ENCODE measurements at regions not wholly inside any gene's neighbourhood (a gene's known extent, or its start where the extent isn't known, plus 50 kb on each side); places are given as distances from the start of the nearest gene placed in this dataset.
"Not testable (repeated sequence)": the region's sequence is repeated elsewhere in the genome, so short reads cannot be mapped to it uniquely, and the experiment has no call there.

- WGBS, 2 donors (ENCODE audit: low coverage in 1 of 2): 33 to 45% methylated on average over 1 to 2 of the region's 2 CpGs
- no peak for ATAC-seq
- Histone ChIP-seq H3K9me3 (no peaks in the 10 kb centered on the region), H3K4me3 (no peak overlapping the region), H3K27ac (no peak overlapping the region), H3K27me3 (peaks cover 4% of the 10 kb centered on the region), H3K4me1 (no peaks in the 10 kb centered on the region), H3K36me3 (no peaks in the 10 kb centered on the region)
- TF ChIP-seq POLR2A (IDR thresholded peaks at IDR 0.05) (no peak), CTCF (IDR thresholded peaks at IDR 0.05) (no peak), EP300 (IDR thresholded peaks at IDR 0.05) (no peak), POLR2AphosphoS5 (IDR thresholded peaks at IDR 0.05) (no peak)
These were observed 83.2 kb upstream of the EOMES start for GRCh38 chr3:27805282-27805681.

- TF ChIP-seq CTCF (IDR thresholded peaks at IDR 0.05) (no peak), EP300 (IDR thresholded peaks at IDR 0.05) (no peak), POLR2A (IDR thresholded peaks at IDR 0.05) (no peak), POLR2AphosphoS5 (IDR thresholded peaks at IDR 0.05) (no peak)
- no peak for ATAC-seq
- Histone ChIP-seq H3K4me1 (no peaks in the 10 kb centered on the region), H3K27me3 (no peaks in the 10 kb centered on the region), H3K9me3 (peaks cover 0 to 3% (median 0%) of the 10 kb centered on the region in 3 donors), H3K36me3 (no peaks in the 10 kb centered on the region), H3K27ac (no peak overlapping the region), H3K4me3 (no peak overlapping the region)
- 33 to 44% methylated on average over 1 of the region's 1 CpG for WGBS, 2 donors (ENCODE audit: low coverage in 1 of 2)
These were observed 91.1 kb upstream of the EOMES start for GRCh38 chr3:27813255-27813654.

- H3K36me3 ChIP-seq, H3K4me1 ChIP-seq, H3K9me3 ChIP-seq, ATAC-seq, H3K27me3 ChIP-seq, H3K4me3 ChIP-seq, H3K27ac ChIP-seq: not testable (repeated sequence)
- 93 to 95% methylated on average over 9 to 12 of the region's 23 CpGs for WGBS, 2 donors (ENCODE audit: low coverage in 1 of 2)
These were observed 99.5 kb upstream of the EOMES start for GRCh38 chr3:27821609-27822008.

- TF ChIP-seq EP300 (IDR thresholded peaks at IDR 0.05) (no peak), POLR2AphosphoS5 (IDR thresholded peaks at IDR 0.05) (no peak), POLR2A (IDR thresholded peaks at IDR 0.05) (no peak), CTCF (IDR thresholded peaks at IDR 0.05) (no peak)
- no peak overlapping the region for H3K4me3 ChIP-seq
- no peaks in the 10 kb centered on the region for H3K36me3 ChIP-seq
- H3K27me3 ChIP-seq: peaks cover 5% of the 10 kb centered on the region
- no peak overlapping the region for H3K27ac ChIP-seq
- H3K4me1 ChIP-seq: no peaks in the 10 kb centered on the region
- ATAC-seq: no peak
- H3K9me3 ChIP-seq: no peaks in the 10 kb centered on the region
- WGBS, 2 donors (ENCODE audit: low coverage in 1 of 2): 44 to 67% methylated on average over 4 to 6 of the region's 6 CpGs
These were observed 102.4 kb upstream of the EOMES start for GRCh38 chr3:27824312-27825200.

- no peak for ATAC-seq
- H3K4me3 ChIP-seq: no peak overlapping the region
- no peak overlapping the region for H3K27ac ChIP-seq
- no peaks in the 10 kb centered on the region for H3K36me3 ChIP-seq
- TF ChIP-seq EP300 (IDR thresholded peaks at IDR 0.05) (no peak), POLR2AphosphoS5 (IDR thresholded peaks at IDR 0.05) (no peak), CTCF (IDR thresholded peaks at IDR 0.05) (no peak), POLR2A (IDR thresholded peaks at IDR 0.05) (no peak)
- H3K9me3 ChIP-seq: no peaks in the 10 kb centered on the region
- H3K4me1 ChIP-seq: no peaks in the 10 kb centered on the region
- H3K27me3 ChIP-seq: peaks cover 5% of the 10 kb centered on the region
These were observed 104.3 kb upstream of the EOMES start for GRCh38 chr3:27826448-27826847.
